ENCODE measurements at regions not wholly inside any gene's neighbourhood (a gene's known extent, or its start where the extent isn't known, plus 50 kb on each side); places are given as distances from the start of the nearest gene placed in this dataset.

- Histone ChIP-seq H3K4me1 (no peaks in the 10 kb centered on the region), H3K27me3 (no peaks in the 10 kb centered on the region), H3K27ac (no peak overlapping the region), H3K9me3 (no peaks in the 10 kb centered on the region), H3K4me3 (no peak overlapping the region), H3K36me3 (replicated peaks in 1 of 2; ENCODE audit: insufficient read depth in 1 of 2, low read depth in 2 of 2) (no peaks in the 10 kb centered on the region)
- no peak for TF ChIP-seq POLR2A (IDR thresholded peaks at IDR 0.05)
- TF ChIP-seq CTCF (IDR thresholded peaks at IDR 0.05), result no peak
- DNase-seq (no peak), ATAC-seq (no peak)
- WGBS, 2 donors, result 83 to 87% methylated on average over 2 of the region's 2 CpGs
- intact Hi-C loops (cut with DNase I), result no loop called here
Measured at GRCh38 chr12:46898152-46898931, 72.5 kb upstream of the SLC38A4 start.

GRCh38 chr12:46898989-46899388, 73.2 kb upstream of the SLC38A4 start:
- DNase-seq (no peak), ATAC-seq (no peak)
- Histone ChIP-seq H3K4me1 (no peaks in the 10 kb centered on the region), H3K9me3 (no peaks in the 10 kb centered on the region), H3K27ac (no peak overlapping the region), H3K4me3 (no peak overlapping the region), H3K27me3 (no peaks in the 10 kb centered on the region), H3K36me3 (replicated peaks in 1 of 2; ENCODE audit: insufficient read depth in 1 of 2, low read depth in 2 of 2) (no peaks in the 10 kb centered on the region)
- WGBS, 2 donors, result 96% methylated on average over 1 of the region's 1 CpG
- intact Hi-C loops (cut with DNase I), result no loop called here
- TF ChIP-seq CTCF (IDR thresholded peaks at IDR 0.05), result no peak
- TF ChIP-seq POLR2A (IDR thresholded peaks at IDR 0.05), result no peak

GRCh38 chr12:46900734-46901463, 75.1 kb upstream of the SLC38A4 start:
- Histone ChIP-seq H3K4me1 (no peaks in the 10 kb centered on the region), H3K9me3 (no peaks in the 10 kb centered on the region), H3K4me3 (no peak overlapping the region), H3K27me3 (no peaks in the 10 kb centered on the region), H3K27ac (no peak overlapping the region), H3K36me3 (replicated peaks in 1 of 2; ENCODE audit: insufficient read depth in 1 of 2, low read depth in 2 of 2) (no peaks in the 10 kb centered on the region)
- TF ChIP-seq CTCF (IDR thresholded peaks at IDR 0.05), result no peak
- no peak for TF ChIP-seq POLR2A (IDR thresholded peaks at IDR 0.05)
- ATAC-seq (no peak), DNase-seq (no peak)
- intact Hi-C loops (cut with DNase I), result no loop called here
- WGBS, 2 donors, result 73 to 84% methylated on average over 3 of the region's 3 CpGs

GRCh38 chr12:46901464-46902205, 75.8 kb upstream of the SLC38A4 start:
- intact Hi-C loops (cut with DNase I), result no loop called here
- no peak overlapping the region for H3K27ac ChIP-seq
- H3K4me3 ChIP-seq, result no peak overlapping the region
- TF ChIP-seq CTCF (IDR thresholded peaks at IDR 0.05), result no peak
- no peak for TF ChIP-seq POLR2A (IDR thresholded peaks at IDR 0.05)
- DNase-seq (no peak), ATAC-seq (no peak)
- 33 to 77% methylated on average over 3 of the region's 3 CpGs for WGBS, 2 donors
- H3K4me1 ChIP-seq, result no peaks in the 10 kb centered on the region
- no peaks in the 10 kb centered on the region for H3K36me3 ChIP-seq (replicated peaks in 1 of 2; ENCODE audit: insufficient read depth in 1 of 2, low read depth in 2 of 2)
- no peaks in the 10 kb centered on the region for H3K27me3 ChIP-seq
- H3K9me3 ChIP-seq, result no peaks in the 10 kb centered on the region
